ENCODE measurements at regions not wholly inside any gene's neighbourhood (a gene's known extent, or its start where the extent isn't known, plus 50 kb on each side); places are given as distances from the start of the nearest gene placed in this dataset.

GRCh38 chr12:92533280-92533890, 169.4 kb upstream of the PLEKHG7 start:
- no peaks in the 10 kb centered on the region for H3K36me3 Mint-ChIP-seq
- H3K4me3 ChIP-seq (ENCODE audit: low read length): no peak overlapping the region
- TF ChIP-seq, protein P1, sequence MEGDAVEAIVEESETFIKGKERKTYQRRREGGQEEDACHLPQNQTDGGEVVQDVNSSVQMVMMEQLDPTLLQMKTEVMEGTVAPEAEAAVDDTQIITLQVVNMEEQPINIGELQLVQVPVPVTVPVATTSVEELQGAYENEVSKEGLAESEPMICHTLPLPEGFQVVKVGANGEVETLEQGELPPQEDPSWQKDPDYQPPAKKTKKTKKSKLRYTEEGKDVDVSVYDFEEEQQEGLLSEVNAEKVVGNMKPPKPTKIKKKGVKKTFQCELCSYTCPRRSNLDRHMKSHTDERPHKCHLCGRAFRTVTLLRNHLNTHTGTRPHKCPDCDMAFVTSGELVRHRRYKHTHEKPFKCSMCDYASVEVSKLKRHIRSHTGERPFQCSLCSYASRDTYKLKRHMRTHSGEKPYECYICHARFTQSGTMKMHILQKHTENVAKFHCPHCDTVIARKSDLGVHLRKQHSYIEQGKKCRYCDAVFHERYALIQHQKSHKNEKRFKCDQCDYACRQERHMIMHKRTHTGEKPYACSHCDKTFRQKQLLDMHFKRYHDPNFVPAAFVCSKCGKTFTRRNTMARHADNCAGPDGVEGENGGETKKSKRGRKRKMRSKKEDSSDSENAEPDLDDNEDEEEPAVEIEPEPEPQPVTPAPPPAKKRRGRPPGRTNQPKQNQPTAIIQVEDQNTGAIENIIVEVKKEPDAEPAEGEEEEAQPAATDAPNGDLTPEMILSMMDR (IDR thresholded peaks at IDR 0.05): no peak
- H3K36me3 ChIP-seq (ENCODE audit: control insufficient read depth, insufficient read depth, low read length): no peaks in the 10 kb centered on the region
- peaks cover 0 to 2% of the 10 kb centered on the region in 2 donors for H3K9me3 Mint-ChIP-seq
- H3K27ac Mint-ChIP-seq: no peak overlapping the region
- intact Hi-C loops (cut with micrococcal nuclease): no loop called here
- no peaks in the 10 kb centered on the region for H3K9me3 ChIP-seq (ENCODE audit: control insufficient read depth, insufficient read depth, low read length)
- H3K4me1 ChIP-seq (ENCODE audit: control insufficient read depth, insufficient read depth, low read length): peaks cover 13% of the 10 kb centered on the region
- H3K4me1 Mint-ChIP-seq: peaks cover 35 to 37% of the 10 kb centered on the region in 2 donors
- no peak overlapping the region for H3K27ac ChIP-seq (ENCODE audit: low read length)
- DNase-seq: no peak
- no peak overlapping the region for H3K4me3 Mint-ChIP-seq
- no peaks in the 10 kb centered on the region for H3K27me3 Mint-ChIP-seq (ENCODE audit: low read depth in 2 of 2)
- 94% methylated on average over 7 of the region's 8 CpGs for WGBS (ENCODE audit: insufficient coverage)
- no peaks in the 10 kb centered on the region for H3K27me3 ChIP-seq (ENCODE audit: control insufficient read depth, insufficient read depth, low read length)
- no peak for ATAC-seq

GRCh38 chr12:92530706-92531105, 172.1 kb upstream of the PLEKHG7 start:
- WGBS (ENCODE audit: insufficient coverage): 92% methylated on average over 1 of the region's 1 CpG

DNA sequence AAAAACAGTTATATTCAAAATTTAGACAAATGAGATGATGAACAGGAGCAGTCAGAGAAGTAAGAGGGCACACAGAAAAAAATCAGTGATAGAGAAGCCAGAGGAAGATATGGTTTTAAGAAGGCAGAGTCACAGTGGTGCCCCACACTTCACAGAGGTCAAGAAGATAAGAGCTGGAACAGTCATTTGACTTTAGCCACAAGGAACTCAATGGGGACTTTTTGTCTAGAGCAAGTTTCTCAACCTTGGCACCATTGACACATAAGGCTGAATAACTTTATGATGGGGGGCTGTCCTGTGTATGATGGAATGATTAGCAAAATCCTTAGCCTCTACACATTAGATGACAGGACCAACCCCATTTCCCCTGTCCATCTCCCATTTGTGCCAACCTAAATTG, 172.8 kb upstream of the PLEKHG7 start:
- no peak for DNase-seq
- peak; percentile 36 to 80 (median 57) for ATAC-seq
- Mint-ChIP-seq H3K27me3 (ENCODE audit: low read depth in 2 of 2) (no peaks in the 10 kb centered on the region), H3K4me3 (no peak overlapping the region), H3K36me3 (no peaks in the 10 kb centered on the region), H3K27ac (peak overlapping the region; percentile 3 to 23), H3K9me3 (peaks cover 0 to 2% of the 10 kb centered on the region in 2 donors), H3K4me1 (peaks cover 28 to 32% of the 10 kb centered on the region in 2 donors)
- H3K4me1 ChIP-seq (ENCODE audit: control insufficient read depth, insufficient read depth, low read length): peaks cover 6% of the 10 kb centered on the region
- no peaks in the 10 kb centered on the region for H3K27me3 ChIP-seq (ENCODE audit: control insufficient read depth, insufficient read depth, low read length)
- TF ChIP-seq, protein P1 (IDR thresholded peaks at IDR 0.05): no peak
- peak overlapping the region; percentile 4 for H3K27ac ChIP-seq (ENCODE audit: low read length)
- intact Hi-C loops (cut with micrococcal nuclease): no loop called here
- H3K36me3 ChIP-seq (ENCODE audit: control insufficient read depth, insufficient read depth, low read length): no peaks in the 10 kb centered on the region
- H3K9me3 ChIP-seq (ENCODE audit: control insufficient read depth, insufficient read depth, low read length): no peaks in the 10 kb centered on the region
- H3K4me3 ChIP-seq (ENCODE audit: low read length): no peak overlapping the region

More at GRCh38 chr12:92530706-92531105, 172.1 kb upstream of the PLEKHG7 start:
- intact Hi-C loops (cut with micrococcal nuclease): no loop called here
- Mint-ChIP-seq H3K4me3 (no peak overlapping the region), H3K4me1 (peaks cover 20 to 26% of the 10 kb centered on the region in 2 donors), H3K27me3 (ENCODE audit: low read depth in 2 of 2) (no peaks in the 10 kb centered on the region), H3K36me3 (no peaks in the 10 kb centered on the region), H3K9me3 (no peaks in the 10 kb centered on the region), H3K27ac (no peak overlapping the region)
- Histone ChIP-seq H3K27me3 (ENCODE audit: control insufficient read depth, insufficient read depth, low read length) (no peaks in the 10 kb centered on the region), H3K9me3 (ENCODE audit: control insufficient read depth, insufficient read depth, low read length) (no peaks in the 10 kb centered on the region), H3K4me1 (ENCODE audit: control insufficient read depth, insufficient read depth, low read length) (peaks cover 3% of the 10 kb centered on the region), H3K4me3 (ENCODE audit: low read length) (no peak overlapping the region), H3K27ac (ENCODE audit: low read length) (no peak overlapping the region), H3K36me3 (ENCODE audit: control insufficient read depth, insufficient read depth, low read length) (no peaks in the 10 kb centered on the region)
- ATAC-seq: no peak
- DNase-seq: no peak
- TF ChIP-seq, protein P1 (IDR thresholded peaks at IDR 0.05): no peak

- peaks cover 41 to 46% of the 10 kb centered on the region in 2 donors for H3K4me1 Mint-ChIP-seq
- Histone ChIP-seq H3K9me3 (ENCODE audit: control insufficient read depth, insufficient read depth, low read length) (no peaks in the 10 kb centered on the region), H3K4me1 (ENCODE audit: control insufficient read depth, insufficient read depth, low read length) (peaks cover 18% of the 10 kb centered on the region), H3K27me3 (ENCODE audit: control insufficient read depth, insufficient read depth, low read length) (no peaks in the 10 kb centered on the region), H3K36me3 (ENCODE audit: control insufficient read depth, insufficient read depth, low read length) (no peaks in the 10 kb centered on the region), H3K27ac (ENCODE audit: low read length) (no peak overlapping the region), H3K4me3 (ENCODE audit: low read length) (no peak overlapping the region)
- H3K27me3 Mint-ChIP-seq (ENCODE audit: low read depth in 2 of 2): no peaks in the 10 kb centered on the region
- TF ChIP-seq, protein P1 (IDR thresholded peaks at IDR 0.05): no peak
- no peak overlapping the region for H3K4me3 Mint-ChIP-seq
- H3K27ac Mint-ChIP-seq: peak overlapping the region in 1 of 2 donors; percentile 27
- H3K9me3 Mint-ChIP-seq: peaks cover 4% of the 10 kb centered on the region in 2 donors
- peak in 1 of 3 donors; percentile 68 for ATAC-seq
- H3K36me3 Mint-ChIP-seq: no peaks in the 10 kb centered on the region
- 80% methylated on average over 1 of the region's 3 CpGs for WGBS (ENCODE audit: insufficient coverage)
- DNase-seq: no peak
- intact Hi-C loops (cut with micrococcal nuclease): no loop called here
Measured at GRCh38 chr12:92528586-92528985, 174.2 kb upstream of the PLEKHG7 start.

Measured in natural killer cell (primary cell).